Activated CD4-positive, alpha-beta memory T cell treated with anti-CD3 and anti-CD28 coated beads, Interleukin-2, amount 10 ng/mL, durations not matched to agents 7 days and 5 days (primary cell): ENCODE measurements at regions not wholly inside any gene's neighbourhood (a gene's known extent, or its start where the extent isn't known, plus 50 kb on each side); places are given as distances from the start of the nearest gene placed in this dataset.

Source experiments
- CTCF ChIA-PET: fragments of 350-600 bp; sonication (Branson Sonifier 250); formaldehyde crosslinking; loops from one replicate; lab custom pipeline; 2021; ENCODE audit warnings: antibody characterized with exemption, inconsistent platforms; lab: Charles Lee
- POLR2A ChIA-PET: fragments of 350-600 bp; sonication (Branson Sonifier 250); formaldehyde crosslinking; loops from one replicate; lab custom pipeline; 2021; ENCODE audit warnings: antibody characterized with exemption; lab: Charles Lee
- DNase-seq: peaks from one replicate; pipeline ENCODE4 v3.0.0-alpha.2; 2020
- H3K27ac Mint-ChIP-seq: one replicate; pipeline ENCODE4 v1.8.0; 2021; ENCODE audit warnings: mild to moderate bottlenecking, mixed read lengths
- H3K27me3 Mint-ChIP-seq: one replicate; pipeline ENCODE4 v1.8.0; 2021; ENCODE audit warnings: mixed read lengths
- H3K36me3 Mint-ChIP-seq: one replicate; pipeline ENCODE4 v1.8.0; 2021; ENCODE audit warnings: low read depth, mixed read lengths
- H3K4me1 Mint-ChIP-seq: one replicate; pipeline ENCODE4 v1.8.0; 2021; ENCODE audit warnings: mixed read lengths
- H3K4me3 Mint-ChIP-seq: one replicate; pipeline ENCODE4 v1.8.0; 2021; ENCODE audit warnings: mild to moderate bottlenecking, mixed read lengths
- H3K9me3 Mint-ChIP-seq: one replicate; pipeline ENCODE4 v1.8.0; 2021; ENCODE audit warnings: mixed read lengths

DNA sequence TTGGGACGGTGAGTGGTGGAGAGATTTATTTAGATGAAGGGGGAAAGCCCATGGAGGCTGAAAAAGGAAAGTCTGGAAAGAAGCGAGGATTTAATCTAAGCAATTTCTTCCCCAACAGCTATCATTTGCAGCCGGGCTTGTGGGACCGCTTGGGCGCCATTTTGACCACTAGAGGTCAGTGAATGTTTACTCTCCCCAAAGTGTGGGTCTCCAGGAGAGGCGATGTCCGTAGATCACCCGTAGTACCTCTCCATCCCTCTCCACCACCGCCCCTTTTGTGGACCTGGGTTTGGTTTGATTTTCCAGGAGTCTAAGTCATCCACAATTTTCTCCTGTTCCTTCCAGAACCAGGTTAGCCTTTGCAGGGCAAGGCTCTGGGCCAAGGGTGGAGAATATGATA, 91.2 kb upstream of the PARP11 start:
- Mint-ChIP-seq H3K27ac (no peak overlapping the region), H3K36me3 (no peaks in the 10 kb centered on the region), H3K4me3 (no peak overlapping the region), H3K4me1 (peaks cover 19% of the 10 kb centered on the region), H3K9me3 (no peaks in the 10 kb centered on the region), H3K27me3 (no peaks in the 10 kb centered on the region)
- DNase-seq: no peak
- POLR2A ChIA-PET: no interaction called here
- CTCF ChIA-PET: interaction anchor here (0.7 to 4.1 kb wide), 3 partner anchors 79 to 560 kb away, joined by 3 to 85 read pairs (median 19); no protein-coding TSS in a partner anchor

DNA sequence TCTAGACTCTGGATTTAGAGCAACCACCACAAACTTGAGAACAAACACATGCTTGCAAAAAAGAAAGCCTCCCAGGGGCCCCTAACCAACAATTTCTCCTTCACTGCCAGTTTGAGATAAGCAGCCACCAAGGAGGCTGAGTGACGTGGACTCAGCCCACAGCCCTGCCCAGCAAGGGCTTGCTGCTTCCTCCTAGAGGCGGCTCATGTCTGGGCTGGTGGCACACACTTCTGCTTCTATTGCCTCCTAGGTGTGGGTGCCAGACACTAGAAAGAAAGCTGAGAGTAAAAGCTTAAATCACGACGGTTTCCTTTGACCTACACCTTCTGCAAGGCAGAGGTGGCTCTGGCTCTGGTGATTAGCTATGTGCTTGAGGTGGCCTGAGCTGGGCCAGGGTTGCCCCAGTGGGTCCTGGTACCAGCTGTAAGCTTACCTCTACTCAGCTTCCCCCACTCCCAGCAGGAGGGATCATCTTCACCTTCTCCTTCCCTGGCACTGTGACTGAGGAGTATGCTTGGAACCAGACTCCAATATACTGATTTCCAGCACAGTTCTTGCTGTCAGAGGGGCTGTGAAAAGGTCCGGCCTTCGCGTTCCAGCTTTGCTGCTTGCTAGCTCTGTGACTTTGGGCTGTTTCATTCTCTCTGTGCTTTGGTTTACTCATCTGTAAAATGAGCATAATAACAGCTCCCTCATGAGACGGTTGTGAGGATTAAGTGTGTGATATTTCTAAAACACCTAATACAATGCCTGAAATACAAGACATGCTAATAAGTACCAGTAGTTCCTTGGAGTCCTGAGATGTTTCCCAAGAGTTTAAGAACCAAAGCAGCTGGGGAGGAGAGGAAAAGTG, 89.7 kb upstream of the PARP11 start:
- Mint-ChIP-seq H3K27ac (peak overlapping the region; percentile 44), H3K27me3 (no peaks in the 10 kb centered on the region), H3K9me3 (no peaks in the 10 kb centered on the region), H3K4me1 (peaks cover 19% of the 10 kb centered on the region), H3K36me3 (no peaks in the 10 kb centered on the region), H3K4me3 (no peak overlapping the region)
- ChIA-PET CTCF (interaction anchor here (0.6 to 4.1 kb wide), 18 partner anchors 8 to 313 kb away, joined by 3 to 85 read pairs (median 4); no protein-coding TSS in a partner anchor), POLR2A (interaction anchor here (0.6 to 2.1 kb wide), 12 partner anchors 11 to 313 kb away, joined by 3 to 11 read pairs (median 4); no protein-coding TSS in a partner anchor)
- peak; percentile 70 for DNase-seq

DNA sequence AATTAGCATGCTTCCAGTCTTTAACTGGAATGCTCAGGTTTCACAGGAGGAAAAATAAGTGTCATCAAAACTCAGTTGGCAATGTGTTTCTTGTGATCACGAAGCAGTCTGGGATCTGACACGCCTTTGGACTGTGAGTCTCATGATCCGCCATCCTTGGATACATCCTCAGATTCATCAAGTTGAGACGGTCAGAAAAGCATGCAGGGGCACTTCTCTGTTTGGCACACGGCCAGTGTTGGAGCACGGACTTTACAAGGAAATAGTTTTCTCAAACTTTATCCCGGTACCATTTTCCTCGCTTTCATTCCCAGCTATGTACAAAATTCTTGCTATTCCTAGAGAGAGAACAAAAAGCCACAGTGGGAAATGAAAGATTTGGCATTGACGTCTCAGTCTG, 88.4 kb upstream of the PARP11 start:
- peaks cover under 1% of the 10 kb centered on the region for H3K9me3 Mint-ChIP-seq
- no peaks in the 10 kb centered on the region for H3K27me3 Mint-ChIP-seq
- ChIA-PET POLR2A (interaction anchor here (0.9 to 2.1 kb wide), 5 partner anchors 12 to 75 kb away, joined by 4 to 11 read pairs (median 7); no protein-coding TSS in a partner anchor), CTCF (interaction anchor here (1.4 to 4.1 kb wide), 8 partner anchors 12 to 315 kb away, joined by 4 to 85 read pairs (median 8); no protein-coding TSS in a partner anchor)
- peaks cover 1% of the 10 kb centered on the region for H3K36me3 Mint-ChIP-seq
- no peak overlapping the region for H3K4me3 Mint-ChIP-seq
- H3K4me1 Mint-ChIP-seq: peaks cover 19% of the 10 kb centered on the region
- no peak for DNase-seq
- H3K27ac Mint-ChIP-seq: no peak overlapping the region

DNA sequence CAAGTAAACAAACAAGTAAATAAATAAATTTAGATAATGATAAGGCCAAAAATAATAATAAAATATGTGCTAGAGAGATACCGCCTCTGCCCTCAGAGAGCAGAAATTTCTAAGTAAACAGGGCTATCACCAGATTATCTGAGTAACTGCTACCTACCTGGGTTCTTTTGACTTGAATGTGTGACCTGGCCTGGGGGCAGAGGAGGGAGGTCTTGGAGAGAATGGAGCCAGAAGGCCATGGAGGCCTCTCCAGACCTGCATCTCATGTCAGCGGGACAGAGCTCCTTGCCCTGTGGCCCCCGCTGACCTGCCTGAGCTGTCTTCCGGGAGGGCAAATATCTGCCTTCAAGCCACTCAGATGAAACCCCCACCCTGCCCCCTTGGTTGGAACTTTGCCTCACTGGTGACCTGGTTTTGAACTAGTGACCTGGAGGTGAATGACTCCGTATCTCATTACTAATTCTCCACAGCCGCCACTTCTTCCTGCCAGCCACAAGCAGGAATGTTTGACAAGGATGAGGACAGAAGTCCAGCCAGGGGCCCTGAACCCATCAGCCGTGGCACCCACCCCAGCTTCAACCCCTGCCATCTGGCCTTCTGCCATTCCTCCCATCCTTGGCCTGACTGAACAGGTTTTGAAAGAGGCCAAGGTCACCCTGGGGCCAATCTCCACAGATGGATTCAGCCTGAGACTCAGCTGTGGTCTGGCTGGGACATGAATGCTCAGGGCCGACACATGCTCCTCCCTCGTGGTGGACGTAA, 86.8 kb upstream of the PARP11 start:
- Mint-ChIP-seq H3K27me3 (no peaks in the 10 kb centered on the region), H3K36me3 (peaks cover 2% of the 10 kb centered on the region), H3K9me3 (peaks cover 2% of the 10 kb centered on the region), H3K4me1 (peaks cover 21% of the 10 kb centered on the region), H3K4me3 (no peak overlapping the region), H3K27ac (no peak overlapping the region)
- ChIA-PET CTCF (no interaction called here), POLR2A (interaction anchor here (1.3 kb wide), 1 partner anchor 11 kb away, joined by 3 read pairs; no protein-coding TSS in a partner anchor)
- no peak for DNase-seq

DNA sequence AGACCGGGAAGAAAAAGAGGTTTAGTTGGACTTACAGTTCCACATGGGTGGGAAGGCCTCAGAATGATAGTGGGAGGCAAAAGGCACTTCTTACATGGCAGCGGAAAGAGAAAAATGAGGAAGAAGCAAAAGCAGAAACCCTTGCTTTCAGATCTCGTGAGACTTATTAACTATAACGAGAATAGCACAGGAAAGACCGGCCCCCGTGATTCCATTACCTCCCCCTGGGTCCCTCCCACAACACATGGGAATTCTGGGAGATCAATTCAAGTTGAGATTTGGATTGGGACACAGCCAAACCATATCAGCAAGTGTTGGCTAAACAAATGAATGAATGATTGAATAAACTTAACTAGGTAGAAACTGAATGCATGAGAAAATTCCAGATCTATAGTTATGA, 85.3 kb upstream of the PARP11 start:
- Mint-ChIP-seq H3K27me3 (no peaks in the 10 kb centered on the region), H3K36me3 (peaks cover 2% of the 10 kb centered on the region), H3K4me1 (peaks cover 20% of the 10 kb centered on the region), H3K27ac (no peak overlapping the region), H3K4me3 (no peak overlapping the region), H3K9me3 (peaks cover 2% of the 10 kb centered on the region)
- ChIA-PET POLR2A (no interaction called here), CTCF (no interaction called here)
- DNase-seq: no peak

DNA sequence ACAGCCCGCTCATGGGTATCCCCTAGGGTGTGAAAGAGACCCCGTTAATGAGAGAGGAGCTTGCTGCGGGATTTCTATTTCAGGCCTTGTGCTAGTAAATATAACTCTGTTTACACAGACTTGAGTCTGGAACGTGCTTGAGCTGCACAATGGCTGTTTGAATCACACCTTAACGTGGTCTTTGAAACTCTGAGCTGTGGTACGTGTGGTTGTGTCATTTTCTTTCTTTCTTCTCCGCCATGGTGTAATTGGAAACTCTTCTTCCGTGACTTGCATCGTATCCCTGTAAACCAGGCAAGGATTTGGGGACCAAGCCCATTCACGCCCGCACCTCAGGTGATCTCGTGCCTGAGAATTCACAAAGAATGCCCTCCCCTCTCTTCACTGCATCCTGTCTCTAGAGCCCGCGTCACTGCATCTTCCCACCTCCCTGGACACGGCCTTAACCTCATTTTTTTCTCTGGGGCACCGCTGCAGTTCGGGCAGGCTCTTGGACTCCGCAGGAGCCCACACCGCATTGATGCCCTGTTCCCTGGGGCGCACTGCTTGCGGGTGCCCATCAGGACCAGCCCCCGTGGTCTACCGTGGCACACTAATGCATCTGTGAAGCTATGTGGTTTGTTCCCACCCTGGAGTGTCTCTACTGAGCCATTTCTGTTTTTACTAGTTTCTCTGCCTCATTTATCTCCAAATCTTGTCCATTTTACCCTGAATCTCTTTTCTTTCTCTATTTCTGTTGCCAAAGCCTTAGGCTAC, 78.4 kb upstream of the PARP11 start:
- Mint-ChIP-seq H3K27ac (peak overlapping the region; percentile 56), H3K9me3 (peaks cover 12% of the 10 kb centered on the region), H3K4me1 (peaks cover 53% of the 10 kb centered on the region), H3K36me3 (peaks cover 21% of the 10 kb centered on the region), H3K27me3 (no peaks in the 10 kb centered on the region), H3K4me3 (no peak overlapping the region)
- ChIA-PET CTCF (interaction anchor here (1.1 kb wide), 1 partner anchor 11 kb away, joined by 4 read pairs; no protein-coding TSS in a partner anchor), POLR2A (interaction anchor here (0.7 to 1.6 kb wide), 4 partner anchors 11 to 325 kb away, joined by 3 to 4 read pairs (median 3); no protein-coding TSS in a partner anchor)
- DNase-seq: no peak

DNA sequence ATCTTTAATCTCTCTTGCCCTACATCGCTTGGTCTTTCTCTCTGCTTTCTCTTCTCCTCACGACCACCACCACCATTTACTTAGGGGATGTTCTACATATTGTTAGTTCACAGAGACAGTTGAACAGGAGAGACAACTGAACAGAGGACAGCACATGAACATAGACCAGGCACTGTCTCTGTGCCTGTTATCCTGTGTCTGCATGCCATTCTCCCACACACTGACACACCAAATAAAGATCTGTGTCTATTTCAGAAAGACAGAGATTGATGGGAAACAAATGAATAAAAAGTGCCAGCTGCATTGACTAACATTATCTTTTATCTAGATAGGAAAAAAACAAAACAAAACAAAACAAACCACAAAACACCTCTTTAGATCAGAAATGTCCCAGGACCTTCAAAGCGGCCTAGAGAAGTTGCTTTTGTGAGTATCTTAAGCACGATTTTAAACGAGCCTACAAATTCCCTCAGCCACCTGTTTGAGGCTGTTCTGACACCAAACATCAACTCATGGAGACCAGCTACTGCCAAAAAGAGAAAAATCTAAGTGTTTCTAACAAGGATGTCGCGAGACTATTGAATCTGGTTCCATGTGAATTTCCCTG, 77.6 kb upstream of the PARP11 start:
- POLR2A ChIA-PET: interaction anchor here (0.7 to 1.6 kb wide), 5 partner anchors 12 to 326 kb away, joined by 3 to 4 read pairs (median 3); no protein-coding TSS in a partner anchor
- Mint-ChIP-seq H3K27me3 (peaks cover 4% of the 10 kb centered on the region), H3K27ac (peak overlapping the region; percentile 56), H3K4me1 (peaks cover 60% of the 10 kb centered on the region), H3K4me3 (no peak overlapping the region), H3K9me3 (peaks cover 11% of the 10 kb centered on the region), H3K36me3 (peaks cover 24% of the 10 kb centered on the region)
- no peak for DNase-seq
- CTCF ChIA-PET: no interaction called here

DNA sequence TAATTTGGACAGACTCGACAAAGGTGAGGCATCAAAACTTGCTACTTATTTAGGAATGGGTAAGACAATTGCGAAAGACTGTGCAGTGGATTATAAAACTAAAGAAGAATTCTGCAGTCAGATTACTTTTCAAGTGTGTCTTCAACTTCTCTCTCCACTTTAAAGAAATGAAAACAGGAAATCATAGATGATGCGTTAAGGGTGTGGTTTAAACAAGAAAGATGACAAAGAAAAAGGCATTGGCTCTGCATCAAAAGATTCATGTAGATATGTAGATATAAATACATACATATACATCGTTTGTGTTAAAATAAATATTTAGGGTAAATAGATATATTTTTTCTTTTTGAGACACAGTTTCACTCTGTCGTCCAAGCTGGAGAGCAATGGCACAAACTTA, 74.6 kb upstream of the PARP11 start:
- no peak overlapping the region for H3K4me3 Mint-ChIP-seq
- peaks cover 26% of the 10 kb centered on the region for H3K36me3 Mint-ChIP-seq
- POLR2A ChIA-PET: interaction anchor here (0.6 to 2.6 kb wide), 5 partner anchors 14 to 328 kb away, joined by 3 to 10 read pairs (median 5); no protein-coding TSS in a partner anchor
- peaks cover 9% of the 10 kb centered on the region for H3K27me3 Mint-ChIP-seq
- H3K4me1 Mint-ChIP-seq: peaks cover 58% of the 10 kb centered on the region
- CTCF ChIA-PET: interaction anchor here (0.7 to 1.7 kb wide), 5 partner anchors 14 to 329 kb away, joined by 3 to 5 read pairs (median 3); no protein-coding TSS in a partner anchor
- H3K27ac Mint-ChIP-seq: peak overlapping the region; percentile 82
- no peak for DNase-seq
- H3K9me3 Mint-ChIP-seq: peaks cover 11% of the 10 kb centered on the region

DNA sequence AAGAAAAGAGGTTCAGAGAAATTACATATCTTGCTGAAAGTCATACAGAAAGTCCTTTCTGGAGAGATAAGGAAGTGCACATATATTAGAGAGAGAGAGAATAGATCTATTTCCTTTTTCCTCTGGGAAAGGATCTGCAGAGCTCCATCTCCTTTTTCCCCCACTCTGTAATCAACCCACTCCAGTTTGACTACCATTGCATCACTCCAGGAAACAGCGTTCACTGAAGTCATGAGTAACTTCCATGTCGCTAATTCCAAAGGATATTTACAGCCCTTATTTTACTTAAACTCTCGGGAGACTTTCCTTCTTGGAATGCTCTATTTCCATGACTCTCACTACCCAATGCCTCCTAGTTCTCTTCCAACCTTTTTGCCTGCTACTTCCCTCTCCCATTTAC, 72.5 kb upstream of the PARP11 start:
- ChIA-PET CTCF (no interaction called here), POLR2A (no interaction called here)
- H3K27me3 Mint-ChIP-seq: peaks cover 9% of the 10 kb centered on the region
- peaks cover 44% of the 10 kb centered on the region for H3K4me1 Mint-ChIP-seq
- H3K36me3 Mint-ChIP-seq: peaks cover 26% of the 10 kb centered on the region
- DNase-seq: no peak
- H3K9me3 Mint-ChIP-seq: peaks cover 11% of the 10 kb centered on the region
- no peak overlapping the region for H3K4me3 Mint-ChIP-seq
- no peak overlapping the region for H3K27ac Mint-ChIP-seq

DNA sequence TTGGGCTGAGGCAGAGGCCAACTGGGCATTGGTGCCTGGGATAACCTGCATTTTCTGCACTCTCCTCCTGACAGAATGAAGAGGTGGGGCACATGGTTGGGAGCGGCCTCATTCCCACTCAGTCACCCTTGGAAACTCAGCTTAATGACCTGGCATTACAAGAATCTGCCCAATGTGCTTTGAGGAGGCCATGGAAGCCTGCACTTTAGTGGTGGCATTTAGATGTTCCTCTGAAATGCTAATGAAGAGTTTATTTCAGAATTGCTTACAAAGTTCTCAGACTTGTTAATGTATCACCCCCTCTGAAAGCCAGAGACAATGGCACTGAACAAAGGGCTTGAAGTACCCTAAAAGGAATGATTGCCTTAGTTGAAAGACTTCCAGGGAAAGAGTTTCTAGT, 71.4 kb upstream of the PARP11 start:
- Mint-ChIP-seq H3K27me3 (peaks cover 12% of the 10 kb centered on the region), H3K36me3 (peaks cover 25% of the 10 kb centered on the region), H3K4me1 (peaks cover 34% of the 10 kb centered on the region), H3K4me3 (no peak overlapping the region), H3K9me3 (peaks cover 11% of the 10 kb centered on the region), H3K27ac (no peak overlapping the region)
- no peak for DNase-seq
- CTCF ChIA-PET: no interaction called here
- POLR2A ChIA-PET: no interaction called here

DNA sequence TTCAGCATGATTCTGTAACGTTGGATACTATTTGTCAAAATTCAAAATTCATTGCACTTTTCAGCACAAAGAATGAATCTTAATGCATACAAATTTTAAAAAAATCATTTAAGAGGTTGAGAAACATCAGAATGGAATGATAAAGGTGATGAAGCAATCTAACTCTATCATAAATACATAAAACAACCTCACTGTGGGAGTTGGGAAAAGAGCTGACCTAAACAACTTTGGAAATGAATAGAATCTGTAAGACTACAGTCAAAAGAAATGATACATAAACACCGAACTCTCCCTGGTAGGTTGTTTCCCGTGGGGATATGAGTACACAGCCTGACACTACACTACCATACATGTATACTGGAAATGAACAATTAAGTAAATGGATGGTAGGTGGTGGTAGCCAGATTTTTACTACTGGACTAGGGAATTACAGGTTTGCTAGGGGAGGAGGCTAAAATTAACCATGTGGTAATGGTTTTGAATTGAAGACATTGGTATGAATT, 64.9 kb upstream of the PARP11 start:
- ChIA-PET POLR2A (no interaction called here), CTCF (no interaction called here)
- peaks cover 2% of the 10 kb centered on the region for H3K27me3 Mint-ChIP-seq
- no peaks in the 10 kb centered on the region for H3K9me3 Mint-ChIP-seq
- H3K36me3 Mint-ChIP-seq: no peaks in the 10 kb centered on the region
- no peak overlapping the region for H3K27ac Mint-ChIP-seq
- peaks cover 27% of the 10 kb centered on the region for H3K4me1 Mint-ChIP-seq
- no peak overlapping the region for H3K4me3 Mint-ChIP-seq
- no peak for DNase-seq
